Lower leg skin (tissue), 3 donors: ENCODE measurements at regions not wholly inside any gene's neighbourhood (a gene's known extent, or its start where the extent isn't known, plus 50 kb on each side); places are given as distances from the start of the nearest gene placed in this dataset.
"Not testable (repeated sequence)": the region's sequence is repeated elsewhere in the genome, so short reads cannot be mapped to it uniquely, and the experiment has no call there.

Experiments used
- POLR2A ChIP-seq, 2 donors: fragments of 450-650 bp; IDR thresholded peaks; one replicate each; pipeline ENCODE4 v1.6.1; 2016 to 2017; ENCODE audit warnings: antibody characterized with exemption in 2 of 2, mild to moderate bottlenecking in 1 of 2, moderate library complexity in 1 of 2
- TF ChIP-seq, protein P1 (sequence below), 3 donors: fragments of 450-650 bp; IDR thresholded peaks; one replicate each; pipeline ENCODE4 v1.5.1; 2016; ENCODE audit warnings: antibody characterized with exemption in 3 of 3, mild to moderate bottlenecking in 3 of 3, moderate library complexity in 2 of 3

DNA sequence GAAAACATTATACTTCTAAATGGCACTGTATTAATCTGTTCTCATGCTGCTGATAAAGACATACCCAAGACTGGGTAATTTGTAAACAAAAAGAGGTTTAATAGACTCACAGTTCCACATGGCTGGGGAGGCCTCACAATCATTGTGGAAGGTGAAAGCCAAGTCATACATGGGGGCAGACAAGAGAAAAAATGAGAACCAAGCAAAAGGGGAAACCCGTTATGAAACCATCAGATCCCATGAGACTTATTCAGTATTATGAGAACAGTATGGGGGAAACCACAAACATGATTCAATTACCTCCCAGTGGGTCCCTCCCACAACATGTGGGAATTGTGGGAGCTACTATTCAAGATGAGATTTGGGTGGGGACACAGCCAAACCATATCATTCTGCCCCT is 408.3 kb downstream of the BMP2 start:
- TF ChIP-seq, protein P1, sequence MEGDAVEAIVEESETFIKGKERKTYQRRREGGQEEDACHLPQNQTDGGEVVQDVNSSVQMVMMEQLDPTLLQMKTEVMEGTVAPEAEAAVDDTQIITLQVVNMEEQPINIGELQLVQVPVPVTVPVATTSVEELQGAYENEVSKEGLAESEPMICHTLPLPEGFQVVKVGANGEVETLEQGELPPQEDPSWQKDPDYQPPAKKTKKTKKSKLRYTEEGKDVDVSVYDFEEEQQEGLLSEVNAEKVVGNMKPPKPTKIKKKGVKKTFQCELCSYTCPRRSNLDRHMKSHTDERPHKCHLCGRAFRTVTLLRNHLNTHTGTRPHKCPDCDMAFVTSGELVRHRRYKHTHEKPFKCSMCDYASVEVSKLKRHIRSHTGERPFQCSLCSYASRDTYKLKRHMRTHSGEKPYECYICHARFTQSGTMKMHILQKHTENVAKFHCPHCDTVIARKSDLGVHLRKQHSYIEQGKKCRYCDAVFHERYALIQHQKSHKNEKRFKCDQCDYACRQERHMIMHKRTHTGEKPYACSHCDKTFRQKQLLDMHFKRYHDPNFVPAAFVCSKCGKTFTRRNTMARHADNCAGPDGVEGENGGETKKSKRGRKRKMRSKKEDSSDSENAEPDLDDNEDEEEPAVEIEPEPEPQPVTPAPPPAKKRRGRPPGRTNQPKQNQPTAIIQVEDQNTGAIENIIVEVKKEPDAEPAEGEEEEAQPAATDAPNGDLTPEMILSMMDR (IDR thresholded peaks at IDR 0.05) = not testable (repeated sequence)
- not testable (repeated sequence) for TF ChIP-seq POLR2A (IDR thresholded peaks at IDR 0.05)
